GM21576 (cell line): ENCODE measurements at regions not wholly inside any gene's neighbourhood (a gene's known extent, or its start where the extent isn't known, plus 50 kb on each side); places are given as distances from the start of the nearest gene placed in this dataset.

Source experiments
- ATAC-seq: cut with Tn5 transposase; IDR thresholded peaks from one replicate; pipeline ENCODE4 v1.9.1; 2021; ENCODE audit warnings: mild to moderate bottlenecking, moderate library complexity; ENCODE audit not compliant: unreplicated experiment

- no peak for ATAC-seq
Observed at GRCh38 chr6:62345446-62345845, 59.4 kb upstream of the KHDRBS2 start.

- no peak for ATAC-seq
Observed at GRCh38 chr6:62344850-62345249, 58.8 kb upstream of the KHDRBS2 start.

GRCh38 chr6:62338477-62338876, 52.5 kb upstream of the KHDRBS2 start:
- ATAC-seq = no peak
